Spleen (tissue), 11 donors: ENCODE measurements at regions not wholly inside any gene's neighbourhood (a gene's known extent, or its start where the extent isn't known, plus 50 kb on each side); places are given as distances from the start of the nearest gene placed in this dataset.

Experiments
- DNase-seq: peaks from one replicate; pipeline ENCODE4 v3.0.0-alpha.2; 2020
- H3K27ac ChIP-seq, 8 donors: fragments of 200-600 bp; sonication (generic) in 7 of 8; 1 replicate in 4 of 8; 2 replicates in 4 of 8; pipeline versions ENCODE4 v1.5.0 to v1.8.0; 2016 to 2021; ENCODE audit warnings: inconsistent platforms in 4 of 8, mild to moderate bottlenecking in 4 of 8, moderate library complexity in 1 of 8
- H3K27me3 ChIP-seq, 7 donors: fragments of 200-600 bp; sonication (generic) in 6 of 7; replicated peaks in 1 of 7; 1 replicate in 4 of 7; 2 replicates in 3 of 7; pipeline versions ENCODE4 v1.5.0 to v1.8.0; 2016 to 2021; ENCODE audit warnings: inconsistent platforms in 3 of 7, mild to moderate bottlenecking in 1 of 7
- H3K36me3 ChIP-seq, 6 donors: fragments of 200-600 bp; sonication (generic) in 5 of 6; 1 replicate in 4 of 6; 2 replicates in 2 of 6; pipeline versions ENCODE4 v1.5.0 to v1.8.0; 2016 to 2021; ENCODE audit warnings: inconsistent platforms in 2 of 6
- H3K4me1 ChIP-seq, 6 donors: fragments of 200-600 bp; sonication (generic) in 5 of 6; 1 replicate in 3 of 6; 2 replicates in 3 of 6; pipeline versions ENCODE4 v1.5.0 to v1.8.0; 2016 to 2021; ENCODE audit warnings: inconsistent platforms in 3 of 6
- H3K4me3 ChIP-seq, 8 donors: fragments of 200-600 bp; sonication (generic) in 7 of 8; 1 replicate in 4 of 8; 2 replicates in 4 of 8; pipeline versions ENCODE4 v1.5.0 to v1.8.0; 2016 to 2021; ENCODE audit warnings: inconsistent platforms in 4 of 8, mild to moderate bottlenecking in 4 of 8, moderate library complexity in 2 of 8
- H3K9me3 ChIP-seq, 8 donors: fragments of 200-600 bp; sonication (generic) in 7 of 8; 1 replicate in 4 of 8; 2 replicates in 4 of 8; pipeline versions ENCODE4 v1.5.0 to v1.8.0; 2016 to 2021; ENCODE audit warnings: inconsistent platforms in 4 of 8
- POLR2A ChIP-seq, 3 donors: fragments of 450-650 bp; IDR thresholded peaks; one replicate each; pipeline ENCODE4 v1.5.1; 2017; ENCODE audit warnings: antibody characterized with exemption in 3 of 3, mild to moderate bottlenecking in 1 of 3
- POLR2AphosphoS5 ChIP-seq, 3 donors: sonication (generic); formaldehyde crosslinking; IDR thresholded peaks; one replicate each; pipeline ENCODE4 v1.5.1; 2017; ENCODE audit warnings: antibody characterized with exemption in 3 of 3
- WGBS, 5 donors: extraction: QIAGEN DNeasy Blood & Tissue Kit in 3 of 5; methylation state at CpG; one replicate each; pipeline versions ENCODE4 v1.1.5 to v1.1.7; 2013 to 2018; 5-methylcytosine and 5-hydroxymethylcytosine counted together
- intact Hi-C: fragments of 100-400 bp; cut with DNase I; formaldehyde crosslinking; loops from one replicate; pipeline ENCODE4 v1.15.0; 2023; ENCODE audit warnings: low total_unique reads
- TF ChIP-seq, protein P1 (sequence below), 11 experiments: fragments of 200-600 bp in 7 of 11; fragments of 450-650 bp in 4 of 11; sonication (generic) in 4 of 11; IDR thresholded peaks in 8 of 11; conservative IDR thresholded peaks in 3 of 11; 1 replicate in 7 of 11; 2 replicates in 4 of 11; pipeline versions ENCODE4 v1.4.0 to v1.8.0; 2016 to 2021; ENCODE audit warnings: antibody characterized with exemption in 11 of 11, inconsistent platforms in 4 of 11, mild to moderate bottlenecking in 1 of 11
- donor health status: healthy with polysubstance abuse.
- donor health status: DM: no; HTN: no; CAD: no; lungs with moderate emphysema.
- donor health status: DM: no; HTN: no; CAD: no.
- donor health status: Bipolar disorder and iron deficiency.
- donor health status: healthy.
- donor health status: DM: no; HTN: no; CAD: no.
- donor health status: DM: yes; HTN: yes; CAD: no.

GRCh38 chr15:70451821-70452653 is 311.3 kb downstream of the UACA start:
- Histone ChIP-seq H3K36me3 (no peaks in the 10 kb centered on the region), H3K9me3 (no peaks in the 10 kb centered on the region), H3K27me3 (peaks cover 0 to 44% (median 9%) of the 10 kb centered on the region in 7 donors), H3K27ac (no peak overlapping the region), H3K4me3 (no peak overlapping the region), H3K4me1 (peaks cover 6 to 32% (median 15%) of the 10 kb centered on the region in 6 donors)
- intact Hi-C loops = no loop called here
- TF ChIP-seq POLR2AphosphoS5 (IDR thresholded peaks at IDR 0.05) (no peak), POLR2A (IDR thresholded peaks at IDR 0.05) (no peak)
- TF ChIP-seq, protein P1, sequence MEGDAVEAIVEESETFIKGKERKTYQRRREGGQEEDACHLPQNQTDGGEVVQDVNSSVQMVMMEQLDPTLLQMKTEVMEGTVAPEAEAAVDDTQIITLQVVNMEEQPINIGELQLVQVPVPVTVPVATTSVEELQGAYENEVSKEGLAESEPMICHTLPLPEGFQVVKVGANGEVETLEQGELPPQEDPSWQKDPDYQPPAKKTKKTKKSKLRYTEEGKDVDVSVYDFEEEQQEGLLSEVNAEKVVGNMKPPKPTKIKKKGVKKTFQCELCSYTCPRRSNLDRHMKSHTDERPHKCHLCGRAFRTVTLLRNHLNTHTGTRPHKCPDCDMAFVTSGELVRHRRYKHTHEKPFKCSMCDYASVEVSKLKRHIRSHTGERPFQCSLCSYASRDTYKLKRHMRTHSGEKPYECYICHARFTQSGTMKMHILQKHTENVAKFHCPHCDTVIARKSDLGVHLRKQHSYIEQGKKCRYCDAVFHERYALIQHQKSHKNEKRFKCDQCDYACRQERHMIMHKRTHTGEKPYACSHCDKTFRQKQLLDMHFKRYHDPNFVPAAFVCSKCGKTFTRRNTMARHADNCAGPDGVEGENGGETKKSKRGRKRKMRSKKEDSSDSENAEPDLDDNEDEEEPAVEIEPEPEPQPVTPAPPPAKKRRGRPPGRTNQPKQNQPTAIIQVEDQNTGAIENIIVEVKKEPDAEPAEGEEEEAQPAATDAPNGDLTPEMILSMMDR (IDR thresholded peaks at IDR 0.05 in 8 of 11, conservative IDR thresholded peaks at IDR 0.05 in 3 of 11) = no peak
- WGBS, 5 donors = 45 to 66% (median 60%) methylated on average over 21 to 26 of the region's 26 CpGs
- DNase-seq = peak; percentile 79

DNA sequence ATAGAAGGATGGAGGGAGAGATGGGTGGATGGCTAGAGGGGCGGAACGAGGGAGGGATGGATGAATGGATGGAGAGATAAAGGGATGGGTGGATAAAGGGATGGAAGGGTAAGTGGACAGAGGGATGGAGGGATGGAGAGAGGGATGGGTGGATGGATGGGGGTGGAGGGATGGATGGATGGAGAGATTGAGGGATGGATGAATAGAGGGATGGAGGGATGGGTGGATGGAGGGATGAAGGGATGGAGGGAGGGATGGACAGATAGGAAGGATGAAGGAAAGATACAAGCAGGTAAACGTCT is 313.3 kb downstream of the UACA start:
- DNase-seq = no peak
- Histone ChIP-seq H3K4me3 (no peak overlapping the region), H3K36me3 (no peaks in the 10 kb centered on the region), H3K27me3 (peaks cover 0 to 44% (median 9%) of the 10 kb centered on the region in 7 donors), H3K27ac (no peak overlapping the region), H3K4me1 (peaks cover 6 to 33% (median 15%) of the 10 kb centered on the region in 6 donors), H3K9me3 (no peaks in the 10 kb centered on the region)
- TF ChIP-seq POLR2AphosphoS5 (IDR thresholded peaks at IDR 0.05) (no peak), POLR2A (IDR thresholded peaks at IDR 0.05) (no peak)
- WGBS, 5 donors = 73 to 96% (median 82%) methylated on average over 3 of the region's 3 CpGs
- intact Hi-C loops = no loop called here

DNA sequence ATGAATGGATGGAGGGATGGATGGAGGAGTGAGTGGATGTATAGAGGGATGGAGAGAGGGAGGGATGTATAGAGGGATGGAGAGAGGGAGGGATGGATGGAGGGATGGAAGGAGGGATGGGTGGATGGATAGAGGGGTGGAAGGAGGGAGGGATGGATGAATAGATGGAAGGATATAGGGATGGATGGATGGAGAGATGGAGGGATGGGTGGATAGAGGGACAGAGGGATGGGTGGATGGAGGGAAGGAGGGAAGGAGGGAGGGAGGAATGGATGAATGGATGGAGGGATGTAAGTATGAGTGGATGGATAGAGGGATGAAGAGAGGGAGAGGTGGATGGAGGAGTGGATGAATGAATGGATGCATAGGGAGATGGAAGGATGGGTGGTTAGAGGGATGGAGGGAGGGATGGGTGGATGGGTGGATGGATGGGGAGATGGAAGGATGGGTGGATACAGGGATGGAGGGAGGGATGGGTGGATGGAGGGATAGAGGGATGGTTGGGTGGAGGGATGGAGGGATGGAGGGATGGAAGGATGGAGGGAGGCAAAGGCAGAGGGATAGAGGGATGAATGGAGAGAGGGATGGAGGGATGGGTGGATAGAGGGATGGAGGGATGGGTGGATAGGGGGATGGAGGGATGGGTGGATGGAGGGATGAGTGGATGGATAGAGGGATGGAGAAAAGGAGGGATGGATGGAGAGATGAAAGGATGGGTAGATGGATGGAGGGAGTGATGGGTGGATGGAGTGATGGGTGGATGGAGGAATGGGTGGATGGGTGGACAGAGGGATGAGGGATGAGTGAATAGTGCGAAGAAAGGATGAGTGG is 313.8 kb downstream of the UACA start:
- Histone ChIP-seq H3K9me3 (no peaks in the 10 kb centered on the region), H3K4me3 (no peak overlapping the region), H3K27me3 (peaks cover 0 to 44% (median 9%) of the 10 kb centered on the region in 7 donors), H3K36me3 (no peaks in the 10 kb centered on the region), H3K27ac (no peak overlapping the region), H3K4me1 (peaks cover 6 to 33% (median 15%) of the 10 kb centered on the region in 6 donors)
- intact Hi-C loops = no loop called here
- TF ChIP-seq POLR2AphosphoS5 (IDR thresholded peaks at IDR 0.05) = no peak
- no peak for TF ChIP-seq POLR2A (IDR thresholded peaks at IDR 0.05)
- TF ChIP-seq, protein P1 (IDR thresholded peaks at IDR 0.05 in 8 of 11, conservative IDR thresholded peaks at IDR 0.05 in 3 of 11) = no peak
- WGBS, 5 donors = 92 to 100% (median 95%) methylated on average over 1 of the region's 1 CpG
- DNase-seq = no peak

GRCh38 chr15:70447928-70448698 is 315.2 kb downstream of the UACA start:
- peak overlapping the region in 2 of 8 donors; percentile 7 to 28 for H3K27ac ChIP-seq
- DNase-seq = peak; percentile 89
- no peak overlapping the region for H3K4me3 ChIP-seq
- no peaks in the 10 kb centered on the region for H3K36me3 ChIP-seq
- 10 to 38% (median 21%) methylated on average over 27 to 29 of the region's 29 CpGs for WGBS, 5 donors
- H3K4me1 ChIP-seq = peaks cover 6 to 33% (median 15%) of the 10 kb centered on the region in 6 donors
- H3K9me3 ChIP-seq = no peaks in the 10 kb centered on the region
- intact Hi-C loops = no loop called here
- H3K27me3 ChIP-seq = peaks cover 0 to 55% (median 12%) of the 10 kb centered on the region in 7 donors
- TF ChIP-seq POLR2A (IDR thresholded peaks at IDR 0.05) (no peak), POLR2AphosphoS5 (IDR thresholded peaks at IDR 0.05) (peak in 2 of 3 donors; percentile 51 to 54)
